H1 (cell line): ENCODE measurements at regions not wholly inside any gene's neighbourhood (a gene's known extent, or its start where the extent isn't known, plus 50 kb on each side); places are given as distances from the start of the nearest gene placed in this dataset.

Experiments used
- CTCF ChIA-PET: fragments of 300-600 bp; sonication (Branson Sonifier 250); formaldehyde crosslinking; loops from one replicate; lab custom pipeline; 2021; ENCODE audit not compliant: partially characterized antibody; lab: Charles Lee
- POLR2A ChIA-PET: fragments of 300-600 bp; sonication (Branson Sonifier 250); formaldehyde crosslinking; loops from one replicate; lab custom pipeline; 2021; ENCODE audit warnings: inconsistent platforms; ENCODE audit not compliant: partially characterized antibody; lab: Charles Lee
- DNase-seq, 2 experiments: peaks; one replicate each; pipeline versions ENCODE4 v3.0.0 to v3.0.0-alpha.2; 2010 to 2022; ENCODE audit warnings: low spot score in 2 of 2, low read depth in 1 of 2, mixed read lengths in 1 of 2
- FAIRE-seq: peaks from 2 replicates; lab custom pipeline; 2011; peaks lifted over from hg19 to GRCh38; lab: Jason Lieb, UNC
- H2AFZ ChIP-seq: 2 replicates; pipeline ENCODE4 v1.8.1; 2012; ENCODE audit warnings: low read length, inconsistent platforms
- H2AK5ac ChIP-seq: 2 replicates; pipeline ENCODE4 v1.6.1; 2013; ENCODE audit warnings: low read depth, low read length
- H2BK120ac ChIP-seq: replicated peaks from 2 replicates; pipeline ENCODE3; 2013; ENCODE audit warnings: low read depth, low read length, inconsistent platforms
- H2BK12ac ChIP-seq: 2 replicates; pipeline ENCODE4 v1.6.1; 2013; ENCODE audit warnings: low read depth, low read length
- H2BK15ac ChIP-seq: 2 replicates; pipeline ENCODE4 v1.6.1; 2013; ENCODE audit warnings: low read length
- H2BK20ac ChIP-seq: 2 replicates; pipeline ENCODE4 v1.6.1; 2013; ENCODE audit warnings: low read length
- H2BK5ac ChIP-seq: 2 replicates; pipeline ENCODE4 v1.6.1; 2013; ENCODE audit warnings: low read depth, low read length
- H3K14ac ChIP-seq: 2 replicates; pipeline ENCODE4 v1.6.1; 2013; ENCODE audit warnings: inconsistent platforms; ENCODE audit not compliant: insufficient read length
- H3K18ac ChIP-seq: 2 replicates; pipeline ENCODE4 v1.6.1; 2013; ENCODE audit warnings: low read length; ENCODE audit errors: extremely low read depth
- H3K23ac ChIP-seq: 2 replicates; pipeline ENCODE4 v1.6.1; 2013; ENCODE audit warnings: inconsistent platforms; ENCODE audit not compliant: insufficient read length
- H3K23me2 ChIP-seq: 2 replicates; pipeline ENCODE4 v1.6.1; 2013; ENCODE audit warnings: low read depth, low read length
- H3K27ac ChIP-seq: 2 replicates; pipeline ENCODE4 v1.6.1; 2011; ENCODE audit warnings: low read depth, low read length, inconsistent platforms
- H3K27me3 ChIP-seq, 4 experiments: replicated peaks in 1 of 4; 1 replicate in 1 of 4; 2 replicates in 3 of 4; pipeline versions ENCODE4 v1.6.1 to v1.8.1; 2011 to 2013; ENCODE audit warnings: low read length in 3 of 4, mild to moderate bottlenecking in 3 of 4, inconsistent platforms in 2 of 4, mixed read lengths in 2 of 4, moderate library complexity in 1 of 4; ENCODE audit not compliant: control insufficient read depth in 3 of 4, insufficient read depth in 3 of 4; ENCODE audit errors: extremely low read depth in 1 of 4
- H3K36me3 ChIP-seq, 4 experiments: 2 replicates each; pipeline versions ENCODE4 v1.6.1 to v1.8.1; 2011 to 2013; ENCODE audit warnings: mild to moderate bottlenecking in 4 of 4, low read length in 3 of 4, moderate library complexity in 2 of 4, control low read depth in 1 of 4, inconsistent platforms in 1 of 4; ENCODE audit not compliant: insufficient read depth in 4 of 4, control insufficient read depth in 2 of 4
- H3K4ac ChIP-seq: replicated peaks from 2 replicates; pipeline ENCODE3; 2013; ENCODE audit warnings: low read length, low read depth, mixed read lengths, inconsistent platforms; ENCODE audit not compliant: insufficient read length
- H3K4me1 ChIP-seq, 4 experiments: replicated peaks in 1 of 4; 1 replicate in 1 of 4; 2 replicates in 3 of 4; pipeline versions ENCODE4 v1.6.1 to v1.8.1; 2011 to 2013; ENCODE audit warnings: low read length in 3 of 4, inconsistent platforms in 2 of 4, mixed read lengths in 1 of 4; ENCODE audit not compliant: insufficient read depth in 4 of 4, control insufficient read depth in 3 of 4
- H3K4me2 ChIP-seq, 2 experiments: 2 replicates each; pipeline versions ENCODE4 v1.6.1 to v1.8.1; 2011 to 2013; ENCODE audit warnings: low read depth in 2 of 2, low read length in 2 of 2, control low read depth in 1 of 2, inconsistent platforms in 1 of 2, mild to moderate bottlenecking in 1 of 2; ENCODE audit not compliant: insufficient read depth in 1 of 2
- H3K4me3 ChIP-seq, 4 experiments: fragments of 200-600, 300-600 bp in 1 of 4; sonication (generic), shearing (Covaris generic), sonication (Bioruptor Twin) in 1 of 4; 2 replicates each; pipeline versions ENCODE4 v1.5.1 to v1.8.1; 2011 to 2016; ENCODE audit warnings: low read length in 4 of 4, low read depth in 3 of 4, control low read depth in 2 of 4, inconsistent platforms in 2 of 4, mild to moderate bottlenecking in 2 of 4, mixed read lengths in 1 of 4, moderate library complexity in 1 of 4; ENCODE audit not compliant: insufficient read depth in 2 of 4; ENCODE audit errors: extremely low read depth in 1 of 4
- H3K56ac ChIP-seq: replicated peaks from 2 replicates; pipeline ENCODE3; 2013; ENCODE audit warnings: low read depth, mild to moderate bottlenecking, mixed read lengths, low read length, inconsistent platforms; ENCODE audit not compliant: insufficient read length
- H3K79me1 ChIP-seq: 2 replicates; pipeline ENCODE4 v1.6.1; 2013; ENCODE audit warnings: low read depth, low read length, control low read depth
- H3K79me2 ChIP-seq, 2 experiments: 2 replicates each; pipeline versions ENCODE4 v1.6.1 to v1.8.1; 2012 to 2013; ENCODE audit warnings: low read length in 2 of 2, mild to moderate bottlenecking in 2 of 2, inconsistent platforms in 1 of 2; ENCODE audit not compliant: insufficient read depth in 2 of 2, control insufficient read depth in 1 of 2
- H3K9ac ChIP-seq, 4 experiments: replicated peaks in 1 of 4; 1 replicate in 1 of 4; 2 replicates in 3 of 4; pipeline versions ENCODE4 v1.6.1 to v1.8.1; 2011 to 2013; ENCODE audit warnings: low read depth in 3 of 4, low read length in 3 of 4, control low read depth in 2 of 4, mild to moderate bottlenecking in 2 of 4, moderate library complexity in 2 of 4, inconsistent platforms in 1 of 4; ENCODE audit errors: extremely low read depth in 1 of 4
- H3K9me3 ChIP-seq, 2 experiments: 2 replicates each; pipeline versions ENCODE4 v1.6.1 to v1.8.1; 2012 to 2013; ENCODE audit warnings: mild to moderate bottlenecking in 2 of 2, moderate library complexity in 2 of 2, control low read depth in 1 of 2, inconsistent platforms in 1 of 2, low read depth in 1 of 2, low read length in 1 of 2, mixed read lengths in 1 of 2; ENCODE audit not compliant: insufficient read depth in 2 of 2
- H4K20me1 ChIP-seq, 2 experiments: replicated peaks in 1 of 2; 2 replicates each; pipeline versions ENCODE3 to v1.8.1; 2011 to 2013; ENCODE audit warnings: inconsistent platforms in 2 of 2, low read length in 2 of 2, mild to moderate bottlenecking in 1 of 2; ENCODE audit not compliant: insufficient read depth in 2 of 2, control insufficient read depth in 1 of 2
- H4K5ac ChIP-seq: 2 replicates; pipeline ENCODE4 v1.6.1; 2013; ENCODE audit warnings: low read length, low read depth, mixed read lengths, inconsistent platforms; ENCODE audit not compliant: insufficient read length
- H4K8ac ChIP-seq: 2 replicates; pipeline ENCODE4 v1.8.0; 2013; ENCODE audit warnings: mild to moderate bottlenecking, moderate library complexity, low read length, inconsistent platforms; ENCODE audit not compliant: insufficient read depth; ENCODE audit errors: extremely low read depth
- H4K91ac ChIP-seq: replicated peaks from 2 replicates; pipeline ENCODE3; 2013; ENCODE audit warnings: low read length, mixed read lengths, inconsistent platforms; ENCODE audit not compliant: insufficient read length
- CBX8 ChIP-seq: fragments of 300-800, 300-1000 bp; sonication (generic); IDR thresholded peaks from 2 replicates; pipeline ENCODE4 v1.7.1; 2016; ENCODE audit warnings: low read depth, low read length, borderline replicate concordance
- JUND ChIP-seq: IDR thresholded peaks from 2 replicates; pipeline ENCODE4 v1.6.1; 2011; ENCODE audit warnings: mild to moderate bottlenecking, improper control_type of control experiment, low read length
- KDM1A ChIP-seq: fragments of 200-600, 300-600 bp; sonication (generic); IDR thresholded peaks from 2 replicates; pipeline ENCODE4 v1.7.1; 2016; ENCODE audit warnings: mild to moderate bottlenecking, low read length, borderline replicate concordance
- KDM4A ChIP-seq: IDR thresholded peaks from one replicate; pipeline ENCODE4 v1.7.1; 2012; ENCODE audit warnings: low read depth, mild to moderate bottlenecking, moderate library complexity, low read length, inconsistent platforms; ENCODE audit not compliant: severe bottlenecking
- SIN3A ChIP-seq, 2 experiments: IDR thresholded peaks in 1 of 2; conservative IDR thresholded peaks in 1 of 2; 2 replicates each; pipeline ENCODE4 v1.6.1; 2011 to 2012; ENCODE audit warnings: low read length in 2 of 2, improper control_type of control experiment in 1 of 2, low read depth in 1 of 2, mild to moderate bottlenecking in 1 of 2
- SIX5 ChIP-seq: IDR thresholded peaks from 2 replicates; pipeline ENCODE4 v1.6.1; 2011; ENCODE audit warnings: mild to moderate bottlenecking, low read depth, low read length
- SUZ12 ChIP-seq: fragments of 200-600 bp; sonication (generic); IDR thresholded peaks from 2 replicates; pipeline ENCODE4 v1.6.1; 2012; ENCODE audit warnings: mild to moderate bottlenecking, inconsistent platforms, low read length, moderate library complexity, mixed read lengths
- TAF1 ChIP-seq: IDR thresholded peaks from 2 replicates; pipeline ENCODE4 v1.6.1; 2011; ENCODE audit warnings: mild to moderate bottlenecking, low read depth, low read length
- USF2 ChIP-seq: IDR thresholded peaks from 2 replicates; pipeline ENCODE4 v1.6.1; 2011; ENCODE audit warnings: low read length, improper control_type of control experiment

- no peak overlapping the region for H3K27ac ChIP-seq
- H3K79me2 ChIP-seq: no peaks in the 10 kb centered on the region
- H3K9ac ChIP-seq: no peak overlapping the region
- no peak overlapping the region for H3K4ac ChIP-seq
- H2AFZ ChIP-seq: no peak overlapping the region
- no peak overlapping the region for H3K4me2 ChIP-seq
- no peak overlapping the region for H2BK15ac ChIP-seq
- H3K56ac ChIP-seq: no peak overlapping the region
- FAIRE-seq: no peak
- no peaks in the 10 kb centered on the region for H3K23me2 ChIP-seq
- H3K79me1 ChIP-seq: no peaks in the 10 kb centered on the region
- peaks cover 15 to 17% of the 10 kb centered on the region in 2 experiments; a peak in 3 of 4 replicates for H3K9me3 ChIP-seq
- no peak overlapping the region for H4K91ac ChIP-seq
- no peak overlapping the region for H3K14ac ChIP-seq
- no peak overlapping the region for H4K5ac ChIP-seq
- H3K4me3 ChIP-seq: no peak overlapping the region
- H4K20me1 ChIP-seq: no peaks in the 10 kb centered on the region
- no peak overlapping the region for H2AK5ac ChIP-seq
- H3K36me3 ChIP-seq: peaks cover 0 to 10% (median 2%) of the 10 kb centered on the region in 4 experiments; a peak in 2 of 8 replicates
- POLR2A ChIA-PET: no interaction called here
- no peak overlapping the region for H2BK20ac ChIP-seq
- H3K4me1 ChIP-seq: peaks cover 0 to 14% (median 11%) of the 10 kb centered on the region in 4 experiments; a peak in 5 of 7 replicates
- no peak overlapping the region for H2BK5ac ChIP-seq
- CTCF ChIA-PET: interaction anchor here (1.0 to 1.2 kb wide), 2 partner anchors 12 to 141 kb away, joined by 4 read pairs; no protein-coding TSS in a partner anchor
- no peak overlapping the region for H4K8ac ChIP-seq
- DNase-seq: no peak
- H2BK12ac ChIP-seq: no peak overlapping the region
- H3K23ac ChIP-seq: no peak overlapping the region
- H3K27me3 ChIP-seq: no peaks in the 10 kb centered on the region; a peak in 1 of 7 replicates
- no peak overlapping the region for H2BK120ac ChIP-seq
- no peak overlapping the region for H3K18ac ChIP-seq
- TF ChIP-seq SIX5 (no peak), SIN3A (conservative IDR thresholded peaks at IDR 0.05 in 1 of 2, IDR thresholded peaks at IDR 0.05 in 1 of 2; ENCODE audit: low read depth in 1 of 2, low read length in 2 of 2) (no peak), TAF1 (no peak), KDM1A (no peak), JUND (no peak), SUZ12 (no peak), KDM4A (no peak), CBX8 (no peak), USF2 (no peak)
These were observed 759.4 kb downstream of the DIAPH3 start for GRCh38 chr13:59404331-59404730.
